ENCODE measurements at regions not wholly inside any gene's neighbourhood (a gene's known extent, or its start where the extent isn't known, plus 50 kb on each side); places are given as distances from the start of the nearest gene placed in this dataset.

DNA sequence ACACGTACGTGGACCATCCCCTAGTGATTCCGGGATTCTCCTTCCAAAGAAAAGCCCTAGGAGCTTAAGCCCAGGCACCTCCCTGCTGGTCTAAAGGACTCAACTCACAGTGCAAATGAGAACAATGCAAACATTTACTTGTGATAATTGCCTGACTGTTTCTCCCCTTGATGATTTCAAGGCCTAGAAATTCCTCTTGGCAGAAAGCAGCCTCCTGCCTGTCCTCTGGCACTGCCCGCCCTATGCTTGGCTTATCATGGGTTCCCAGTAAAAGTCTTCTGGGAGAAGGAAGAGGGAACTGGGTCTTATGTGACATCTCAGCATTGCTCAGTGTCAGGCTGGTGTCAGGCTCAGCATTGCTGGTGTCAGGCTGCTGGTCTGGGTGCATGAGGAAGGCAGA is 351.8 kb downstream of the SHANK2 start:
- no peak for TF ChIP-seq POLR2A (IDR thresholded peaks at IDR 0.05; ENCODE audit: low read length)
- no peak for TF ChIP-seq GATA1 (IDR thresholded peaks at IDR 0.05; ENCODE audit: low read depth, low read length)

All from erythroblast (primary cell).